ENCODE measurements at regions not wholly inside any gene's neighbourhood (a gene's known extent, or its start where the extent isn't known, plus 50 kb on each side); places are given as distances from the start of the nearest gene placed in this dataset.

DNA sequence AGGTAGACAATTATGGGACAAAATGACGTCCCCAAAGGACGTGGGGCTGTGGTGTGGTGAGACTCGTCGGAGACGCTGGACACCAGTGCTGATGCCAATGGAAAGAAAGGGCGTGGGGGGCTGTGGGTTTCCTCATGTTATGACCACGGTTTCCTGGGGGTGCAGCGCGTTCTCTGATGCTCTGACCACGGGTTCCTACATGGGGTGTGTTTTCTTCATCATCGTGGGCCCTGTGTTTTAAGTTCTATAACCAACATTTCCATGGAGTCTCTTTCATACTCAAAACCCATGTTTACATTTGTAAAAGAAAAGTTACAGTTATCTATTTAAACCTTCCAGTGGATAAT is 141.6 kb downstream of the RTP5 start:
- POLR2A ChIA-PET, result no interaction called here
- TF ChIP-seq, protein P1, sequence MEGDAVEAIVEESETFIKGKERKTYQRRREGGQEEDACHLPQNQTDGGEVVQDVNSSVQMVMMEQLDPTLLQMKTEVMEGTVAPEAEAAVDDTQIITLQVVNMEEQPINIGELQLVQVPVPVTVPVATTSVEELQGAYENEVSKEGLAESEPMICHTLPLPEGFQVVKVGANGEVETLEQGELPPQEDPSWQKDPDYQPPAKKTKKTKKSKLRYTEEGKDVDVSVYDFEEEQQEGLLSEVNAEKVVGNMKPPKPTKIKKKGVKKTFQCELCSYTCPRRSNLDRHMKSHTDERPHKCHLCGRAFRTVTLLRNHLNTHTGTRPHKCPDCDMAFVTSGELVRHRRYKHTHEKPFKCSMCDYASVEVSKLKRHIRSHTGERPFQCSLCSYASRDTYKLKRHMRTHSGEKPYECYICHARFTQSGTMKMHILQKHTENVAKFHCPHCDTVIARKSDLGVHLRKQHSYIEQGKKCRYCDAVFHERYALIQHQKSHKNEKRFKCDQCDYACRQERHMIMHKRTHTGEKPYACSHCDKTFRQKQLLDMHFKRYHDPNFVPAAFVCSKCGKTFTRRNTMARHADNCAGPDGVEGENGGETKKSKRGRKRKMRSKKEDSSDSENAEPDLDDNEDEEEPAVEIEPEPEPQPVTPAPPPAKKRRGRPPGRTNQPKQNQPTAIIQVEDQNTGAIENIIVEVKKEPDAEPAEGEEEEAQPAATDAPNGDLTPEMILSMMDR (IDR thresholded peaks at IDR 0.05; ENCODE audit: control extremely low read depth, extremely low read depth, low read depth, missing control alignments), result no peak
- no peak for DNase-seq (ENCODE audit: extremely low spot score)
- CTCF ChIA-PET, result no interaction called here

GRCh38 chr2:242011516-242011915 is 142.0 kb downstream of the RTP5 start:
- TF ChIP-seq, protein P1 (IDR thresholded peaks at IDR 0.05; ENCODE audit: control extremely low read depth, extremely low read depth, low read depth, missing control alignments), result no peak
- ChIA-PET CTCF (no interaction called here), POLR2A (no interaction called here)
- no peak for DNase-seq (ENCODE audit: extremely low spot score)

- no peak for DNase-seq (ENCODE audit: extremely low spot score)
- TF ChIP-seq, protein P1 (IDR thresholded peaks at IDR 0.05; ENCODE audit: control extremely low read depth, extremely low read depth, low read depth, missing control alignments), result no peak
- ChIA-PET CTCF (no interaction called here), POLR2A (no interaction called here)
Observed at GRCh38 chr2:242011991-242012764, 142.6 kb downstream of the RTP5 start.

GRCh38 chr2:242012956-242013764 is 143.6 kb downstream of the RTP5 start:
- TF ChIP-seq, protein P1 (IDR thresholded peaks at IDR 0.05; ENCODE audit: control extremely low read depth, extremely low read depth, low read depth, missing control alignments), result no peak
- no peak for DNase-seq (ENCODE audit: extremely low spot score)
- CTCF ChIA-PET, result interaction anchor here (1.0 kb wide), 1 partner anchor 61 kb away, joined by 3 read pairs; no protein-coding TSS in a partner anchor
- POLR2A ChIA-PET, result no interaction called here

DNA sequence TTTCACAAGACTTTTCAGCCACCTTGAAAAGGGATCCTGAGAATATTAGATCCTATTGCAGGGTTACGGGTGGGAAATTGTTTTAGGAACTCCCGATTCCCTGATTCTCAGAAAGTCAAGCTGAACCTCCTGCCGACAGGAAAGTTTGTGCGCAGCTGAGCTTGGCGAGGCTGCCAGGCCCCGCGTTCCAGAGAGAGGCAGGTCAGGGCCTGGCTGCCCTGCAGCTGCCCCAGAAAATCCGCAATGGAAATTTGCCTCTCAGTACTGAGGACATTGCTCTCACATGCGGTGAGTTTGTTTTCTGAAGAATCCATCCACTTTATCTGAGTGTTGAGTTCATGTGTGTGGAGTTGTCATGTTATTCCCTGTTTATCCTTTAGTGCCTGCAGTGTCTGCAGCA is 144.2 kb downstream of the RTP5 start:
- ChIA-PET POLR2A (no interaction called here), CTCF (interaction anchor here (1.0 kb wide), 1 partner anchor 62 kb away, joined by 3 read pairs; no protein-coding TSS in a partner anchor)
- DNase-seq (ENCODE audit: extremely low spot score), result no peak
- TF ChIP-seq, protein P1 (IDR thresholded peaks at IDR 0.05; ENCODE audit: control extremely low read depth, extremely low read depth, low read depth, missing control alignments), result no peak

- DNase-seq (ENCODE audit: extremely low spot score), result no peak
- POLR2A ChIA-PET, result no interaction called here
- TF ChIP-seq, protein P1 (IDR thresholded peaks at IDR 0.05; ENCODE audit: control extremely low read depth, extremely low read depth, low read depth, missing control alignments), result no peak
- CTCF ChIA-PET, result interaction anchor here (0.7 kb wide), 1 partner anchor 65 kb away, joined by 3 read pairs; no protein-coding TSS in a partner anchor
Observed at GRCh38 chr2:242015108-242016065, 145.9 kb downstream of the RTP5 start.
